GM12872 (cell line): ENCODE measurements at regions not wholly inside any gene's neighbourhood (a gene's known extent, or its start where the extent isn't known, plus 50 kb on each side); places are given as distances from the start of the nearest gene placed in this dataset.

Source experiments
- TF ChIP-seq, protein P1 (sequence below): IDR thresholded peaks from 3 replicates; pipeline ENCODE4 v1.5.1; 2011; ENCODE audit warnings: low read depth, mild to moderate bottlenecking, low read length, moderate library complexity; ENCODE audit not compliant: insufficient read depth

- TF ChIP-seq, protein P1, sequence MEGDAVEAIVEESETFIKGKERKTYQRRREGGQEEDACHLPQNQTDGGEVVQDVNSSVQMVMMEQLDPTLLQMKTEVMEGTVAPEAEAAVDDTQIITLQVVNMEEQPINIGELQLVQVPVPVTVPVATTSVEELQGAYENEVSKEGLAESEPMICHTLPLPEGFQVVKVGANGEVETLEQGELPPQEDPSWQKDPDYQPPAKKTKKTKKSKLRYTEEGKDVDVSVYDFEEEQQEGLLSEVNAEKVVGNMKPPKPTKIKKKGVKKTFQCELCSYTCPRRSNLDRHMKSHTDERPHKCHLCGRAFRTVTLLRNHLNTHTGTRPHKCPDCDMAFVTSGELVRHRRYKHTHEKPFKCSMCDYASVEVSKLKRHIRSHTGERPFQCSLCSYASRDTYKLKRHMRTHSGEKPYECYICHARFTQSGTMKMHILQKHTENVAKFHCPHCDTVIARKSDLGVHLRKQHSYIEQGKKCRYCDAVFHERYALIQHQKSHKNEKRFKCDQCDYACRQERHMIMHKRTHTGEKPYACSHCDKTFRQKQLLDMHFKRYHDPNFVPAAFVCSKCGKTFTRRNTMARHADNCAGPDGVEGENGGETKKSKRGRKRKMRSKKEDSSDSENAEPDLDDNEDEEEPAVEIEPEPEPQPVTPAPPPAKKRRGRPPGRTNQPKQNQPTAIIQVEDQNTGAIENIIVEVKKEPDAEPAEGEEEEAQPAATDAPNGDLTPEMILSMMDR, result no peak
These were observed 231.0 kb downstream of the GOLGA6L6 start for GRCh38 chr15:20310603-20311002.

DNA sequence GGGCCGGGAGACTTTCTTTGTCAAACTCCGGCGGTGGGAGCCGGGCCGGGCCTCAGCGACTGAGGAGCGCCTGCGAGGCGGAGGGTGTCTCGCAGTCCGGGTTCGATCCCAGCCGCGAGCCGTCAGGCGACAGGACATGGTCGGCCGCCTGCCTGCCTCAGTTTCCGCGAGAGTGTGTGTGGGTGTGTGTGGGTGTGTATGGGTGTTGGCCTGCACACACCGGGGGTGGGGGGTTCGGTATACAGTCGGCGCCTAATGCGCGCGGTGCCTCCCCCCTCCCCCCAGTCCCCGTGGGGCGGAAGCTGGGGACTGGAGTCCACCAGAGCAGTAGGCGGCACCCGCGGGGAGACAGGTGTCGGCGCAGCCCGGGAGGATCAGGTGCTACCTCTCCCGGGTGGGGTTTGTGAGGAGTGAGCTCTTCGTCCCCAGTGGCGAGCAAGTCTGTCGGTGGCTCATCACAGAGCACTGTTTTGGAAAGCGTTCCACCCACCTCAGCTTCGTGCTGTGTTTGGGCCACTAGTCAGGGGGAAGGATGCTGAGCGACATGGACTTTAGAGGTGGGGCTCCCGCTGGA is 246.3 kb downstream of the GOLGA6L6 start:
- TF ChIP-seq, protein P1, result no peak

GRCh38 chr15:20294651-20295237 is 246.9 kb downstream of the GOLGA6L6 start:
- TF ChIP-seq, protein P1, result no peak

DNA sequence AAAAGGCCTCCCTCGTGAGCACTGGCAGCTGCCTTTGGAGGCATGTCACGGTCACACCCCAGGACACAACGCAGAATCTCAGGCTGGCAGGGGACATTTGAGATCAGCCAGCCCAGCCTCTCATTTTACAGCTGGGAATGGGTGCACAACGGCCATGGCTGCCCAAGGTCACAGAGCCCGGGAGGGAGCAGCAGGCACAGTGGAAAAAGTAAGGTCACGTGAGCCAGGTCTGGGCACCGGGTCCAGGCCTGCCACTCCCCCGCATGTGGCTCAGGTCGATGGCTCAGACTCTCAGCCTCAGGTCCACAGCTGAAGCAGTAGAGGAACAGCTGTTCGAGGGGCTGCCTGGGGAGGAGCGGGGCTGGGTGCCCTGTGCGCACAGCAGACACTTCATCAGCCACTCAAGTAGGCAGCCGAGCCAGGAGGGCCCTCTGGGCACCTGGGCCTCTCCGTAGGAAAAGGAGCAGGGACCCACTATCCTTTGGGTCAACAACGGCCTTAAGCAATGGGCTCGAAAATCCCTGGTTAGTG is 260.6 kb downstream of the GOLGA6L6 start:
- TF ChIP-seq, protein P1, result no peak

GRCh38 chr15:20272422-20273184 is 269.0 kb downstream of the GOLGA6L6 start:
- TF ChIP-seq, protein P1, result no peak

DNA sequence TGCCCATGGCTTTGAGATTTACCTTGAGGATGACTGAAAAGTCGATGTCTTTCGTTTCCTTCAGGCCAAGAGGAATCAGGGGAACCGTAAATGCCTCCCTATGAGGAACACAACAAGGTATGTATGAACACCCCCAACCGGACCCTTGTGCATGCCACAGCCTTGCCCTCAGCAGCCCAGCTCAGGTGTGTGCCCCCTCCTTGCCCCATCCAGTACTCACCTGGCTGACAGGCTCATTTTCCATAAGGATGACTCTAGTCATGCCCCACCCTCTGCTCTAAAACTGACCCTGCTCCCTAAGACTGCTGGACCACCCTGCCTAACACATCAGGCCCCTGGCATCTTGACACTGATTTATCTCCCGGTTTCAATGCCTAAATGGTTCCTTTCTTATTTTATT is 270.0 kb downstream of the GOLGA6L6 start:
- TF ChIP-seq, protein P1, result no peak
